Breast epithelium (tissue), 3 donors: ENCODE measurements at regions not wholly inside any gene's neighbourhood (a gene's known extent, or its start where the extent isn't known, plus 50 kb on each side); places are given as distances from the start of the nearest gene placed in this dataset.

Experiments
- POLR2A ChIP-seq: fragments of 450-650 bp; IDR thresholded peaks from one replicate; pipeline ENCODE4 v1.6.1; 2016; ENCODE audit warnings: antibody characterized with exemption, mild to moderate bottlenecking, moderate library complexity
- POLR2AphosphoS5 ChIP-seq, 3 donors: sonication (generic); formaldehyde crosslinking; IDR thresholded peaks; one replicate each; pipeline ENCODE4 v1.6.1; 2017; ENCODE audit warnings: antibody characterized with exemption in 3 of 3
- TF ChIP-seq, protein P1 (sequence below), 3 donors: fragments of 450-650 bp; IDR thresholded peaks; one replicate each; pipeline ENCODE4 v1.5.1; 2016 to 2017; ENCODE audit warnings: antibody characterized with exemption in 3 of 3, mild to moderate bottlenecking in 3 of 3, moderate library complexity in 3 of 3

DNA sequence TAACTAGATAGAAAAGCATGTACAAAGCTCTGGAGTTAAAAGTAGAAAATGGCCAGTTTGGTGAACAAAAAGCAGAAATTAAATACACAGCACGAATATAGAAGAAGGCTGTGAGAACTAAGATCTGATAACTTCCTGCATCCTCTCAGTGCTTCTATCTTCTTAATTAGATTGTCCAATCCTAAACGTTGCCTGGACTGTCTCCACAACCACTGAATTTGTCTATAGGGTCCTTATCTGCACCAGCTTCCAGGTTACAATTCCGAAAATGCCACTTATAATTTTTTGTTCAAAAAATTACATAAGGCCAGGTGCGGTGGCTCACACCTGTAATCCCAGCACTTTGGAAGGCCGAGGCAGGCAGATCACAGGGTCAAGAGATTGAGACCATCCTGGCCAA is 626.3 kb downstream of the TBL1XR1 start:
- TF ChIP-seq POLR2A (no peak), POLR2AphosphoS5 (IDR thresholded peaks at IDR 0.05) (no peak)
- TF ChIP-seq, protein P1, sequence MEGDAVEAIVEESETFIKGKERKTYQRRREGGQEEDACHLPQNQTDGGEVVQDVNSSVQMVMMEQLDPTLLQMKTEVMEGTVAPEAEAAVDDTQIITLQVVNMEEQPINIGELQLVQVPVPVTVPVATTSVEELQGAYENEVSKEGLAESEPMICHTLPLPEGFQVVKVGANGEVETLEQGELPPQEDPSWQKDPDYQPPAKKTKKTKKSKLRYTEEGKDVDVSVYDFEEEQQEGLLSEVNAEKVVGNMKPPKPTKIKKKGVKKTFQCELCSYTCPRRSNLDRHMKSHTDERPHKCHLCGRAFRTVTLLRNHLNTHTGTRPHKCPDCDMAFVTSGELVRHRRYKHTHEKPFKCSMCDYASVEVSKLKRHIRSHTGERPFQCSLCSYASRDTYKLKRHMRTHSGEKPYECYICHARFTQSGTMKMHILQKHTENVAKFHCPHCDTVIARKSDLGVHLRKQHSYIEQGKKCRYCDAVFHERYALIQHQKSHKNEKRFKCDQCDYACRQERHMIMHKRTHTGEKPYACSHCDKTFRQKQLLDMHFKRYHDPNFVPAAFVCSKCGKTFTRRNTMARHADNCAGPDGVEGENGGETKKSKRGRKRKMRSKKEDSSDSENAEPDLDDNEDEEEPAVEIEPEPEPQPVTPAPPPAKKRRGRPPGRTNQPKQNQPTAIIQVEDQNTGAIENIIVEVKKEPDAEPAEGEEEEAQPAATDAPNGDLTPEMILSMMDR (IDR thresholded peaks at IDR 0.05), result no peak
